Upper lobe of left lung (tissue), 6 donors: ENCODE measurements at regions not wholly inside any gene's neighbourhood (a gene's known extent, or its start where the extent isn't known, plus 50 kb on each side); places are given as distances from the start of the nearest gene placed in this dataset.
"Not testable (repeated sequence)": the region's sequence is repeated elsewhere in the genome, so short reads cannot be mapped to it uniquely, and the experiment has no call there.

Experiments
- ATAC-seq, 2 donors: fragments of 200-7000 bp; cut with Tn5 transposase; one replicate each; pipeline ENCODE4 v1.9.1; 2022; ENCODE audit warnings: mild to moderate bottlenecking in 2 of 2, moderate library complexity in 2 of 2; ENCODE audit not compliant: low FRiP score in 2 of 2
- DNase-seq, 2 donors: peaks; one replicate each; pipeline ENCODE4 v3.0.0-alpha.2; 2019 to 2020
- H3K27ac ChIP-seq, 4 donors: fragments of 200-600 bp; sonication (generic); one replicate each; pipeline ENCODE4 v1.5.1; 2016 to 2019
- H3K27me3 ChIP-seq, 4 donors: fragments of 200-600 bp; sonication (generic); one replicate each; pipeline ENCODE4 v1.5.1; 2017 to 2019
- H3K36me3 ChIP-seq, 4 donors: fragments of 200-600 bp; sonication (generic); one replicate each; pipeline ENCODE4 v1.5.1; 2016 to 2019
- H3K4me1 ChIP-seq, 4 donors: fragments of 200-600 bp; sonication (generic); one replicate each; pipeline ENCODE4 v1.5.1; 2018 to 2019
- H3K4me3 ChIP-seq, 4 donors: fragments of 200-600 bp; sonication (generic); one replicate each; pipeline ENCODE4 v1.5.1; 2017 to 2019; ENCODE audit warnings: mild to moderate bottlenecking in 2 of 4, moderate library complexity in 1 of 4
- H3K9me3 ChIP-seq, 4 donors: fragments of 200-600 bp; sonication (generic); one replicate each; pipeline ENCODE4 v1.5.1; 2018 to 2019
- CTCF ChIP-seq, 6 experiments: fragments of 450-650 bp in 4 of 6; fragments of 200-600 bp in 2 of 6; sonication (generic) in 2 of 6; IDR thresholded peaks; one replicate each; pipeline ENCODE4 v1.5.1; 2016 to 2019; ENCODE audit warnings: antibody characterized with exemption in 6 of 6
- EP300 ChIP-seq, 4 donors: sonication (generic); formaldehyde crosslinking; IDR thresholded peaks; one replicate each; pipeline ENCODE4 v1.5.1; 2017; ENCODE audit warnings: antibody characterized with exemption in 4 of 4, control low read depth in 2 of 4
- POLR2A ChIP-seq, 4 donors: fragments of 450-650 bp; IDR thresholded peaks; one replicate each; pipeline ENCODE4 v1.5.1; 2016 to 2017; ENCODE audit warnings: antibody characterized with exemption in 4 of 4, mild to moderate bottlenecking in 2 of 4
- POLR2AphosphoS5 ChIP-seq, 2 donors: sonication (generic); formaldehyde crosslinking; IDR thresholded peaks; one replicate each; pipeline ENCODE4 v1.5.1; 2017; ENCODE audit warnings: antibody characterized with exemption in 2 of 2
- WGBS, 2 donors: methylation state at CpG; one replicate each; pipeline ENCODE4 v1.1.5; 2017 to 2018; 5-methylcytosine and 5-hydroxymethylcytosine counted together
- donor health status: DM: no; HTN: no; CAD: no; lungs with moderate emphysema.
- donor health status: DM: no; HTN: yes; CAD: no; lungs with severe emphysema.

- 89% methylated on average over 1 of the region's 3 CpGs; no CpG with 5 or more reads in 1 of the 2 donors for WGBS, 2 donors
- H3K4me3 ChIP-seq, result no peak overlapping the region
- ATAC-seq (no peak), DNase-seq (peak in 1 of 2 donors; percentile 54)
- H3K27ac ChIP-seq, result no peak overlapping the region
- H3K27me3 ChIP-seq, result no peaks in the 10 kb centered on the region
- TF ChIP-seq POLR2AphosphoS5 (IDR thresholded peaks at IDR 0.05) (no peak), POLR2A (IDR thresholded peaks at IDR 0.05) (no peak), EP300 (IDR thresholded peaks at IDR 0.05) (no peak), CTCF (IDR thresholded peaks at IDR 0.05) (no peak)
- no peaks in the 10 kb centered on the region for H3K4me1 ChIP-seq
- peaks cover 0 to 7% (median 0%) of the 10 kb centered on the region in 4 donors for H3K9me3 ChIP-seq
- H3K36me3 ChIP-seq, result no peaks in the 10 kb centered on the region
These were observed 647.1 kb downstream of the ZNF37A start for GRCh38 chr10:38741226-38741625.

GRCh38 chr10:38744446-38744845, 650.3 kb downstream of the ZNF37A start:
- not testable (repeated sequence) for H3K4me3 ChIP-seq, DNase-seq, H3K9me3 ChIP-seq, H3K27ac ChIP-seq, H3K4me1 ChIP-seq, H3K36me3 ChIP-seq, H3K27me3 ChIP-seq, ATAC-seq
- 37 to 78% methylated on average over 1 of the region's 1 CpG for WGBS, 2 donors

GRCh38 chr10:38746065-38746464, 651.9 kb downstream of the ZNF37A start:
- H3K9me3 ChIP-seq, H3K27ac ChIP-seq, H3K27me3 ChIP-seq, ATAC-seq, H3K4me3 ChIP-seq, H3K4me1 ChIP-seq, DNase-seq, H3K36me3 ChIP-seq: not testable (repeated sequence)
- WGBS, 2 donors, result 52 to 81% methylated on average over 1 of the region's 1 CpG
